GM12878 (cell line): ENCODE measurements at regions not wholly inside any gene's neighbourhood (a gene's known extent, or its start where the extent isn't known, plus 50 kb on each side); places are given as distances from the start of the nearest gene placed in this dataset.

ENCODE experiments used
- ATAC-seq: fragments of 200-7000 bp; cut with Tn5 transposase; 3 replicates; pipeline ENCODE4 v1.9.1; 2020; ENCODE audit warnings: mild to moderate bottlenecking, moderate library complexity
- BruUV-seq: library from RNA; stranded (reverse); fragments of 400-500 nt; replicated peaks from 2 replicates; lab custom pipeline; 2021; lab: Mats Ljungman, UMichigan
- CTCF ChIA-PET: fragments of 300-600 bp; sonication (Branson Sonifier 250); formaldehyde crosslinking; extraction: SDS; loops from one replicate; lab custom pipeline; 2021; ENCODE audit warnings: inconsistent platforms; lab: Yijun Ruan, JAX
- POLR2A ChIA-PET: fragments of 350-600 bp; formaldehyde crosslinking; extraction: SDS; loops from one replicate; lab custom pipeline; 2021; ENCODE audit warnings: inconsistent platforms; lab: Charles Lee
- RAD21 ChIA-PET: fragments of 300-600 bp; sonication (Branson Sonifier 250); formaldehyde crosslinking; loops from one replicate; lab custom pipeline; 2023; ENCODE audit warnings: antibody characterized with exemption; ENCODE audit not compliant: unreplicated experiment; lab: Charles Lee
- SMC1A ChIA-PET: fragments of 300-600 bp; sonication (Branson Sonifier 250); formaldehyde crosslinking; loops from one replicate; lab custom pipeline; 2023; ENCODE audit not compliant: unreplicated experiment, uncharacterized antibody; lab: Charles Lee
- DNase-seq: peaks from one replicate; pipeline ENCODE4 v3.0.0-alpha.2; 2011; ENCODE audit warnings: low read depth, low spot score
- FAIRE-seq: peaks from 3 replicates; lab custom pipeline; 2011; peaks lifted over from hg19 to GRCh38; lab: Jason Lieb, UNC
- H2AFZ ChIP-seq: 2 replicates; pipeline ENCODE4 v1.6.0; 2011; ENCODE audit warnings: low read depth, low read length, control low read depth; ENCODE audit not compliant: control insufficient read depth
- H3K27ac ChIP-seq: 2 replicates; pipeline ENCODE4 v1.5.1; 2011; ENCODE audit warnings: control low read depth; ENCODE audit not compliant: control insufficient read depth, insufficient read depth
- H3K27me3 ChIP-seq, 2 experiments: replicated peaks in 1 of 2; 2 replicates each; pipeline versions ENCODE4 v1.6.0 to v1.6.1; 2011; ENCODE audit warnings: low read length in 1 of 2; ENCODE audit not compliant: control insufficient read depth in 2 of 2, insufficient read depth in 2 of 2
- H3K36me3 ChIP-seq, 2 experiments: 2 replicates each; pipeline ENCODE4 v1.5.1; 2011; ENCODE audit warnings: low read length in 1 of 2; ENCODE audit not compliant: control insufficient read depth in 2 of 2, insufficient read depth in 2 of 2
- H3K4me1 ChIP-seq: 2 replicates; pipeline ENCODE4 v1.6.1; 2011; ENCODE audit warnings: mild to moderate bottlenecking, low read length, moderate library complexity, mixed read lengths; ENCODE audit not compliant: control insufficient read depth, insufficient read depth
- H3K4me2 ChIP-seq: 2 replicates; pipeline ENCODE4 v1.6.0; 2011; ENCODE audit warnings: control low read depth; ENCODE audit not compliant: control insufficient read depth, insufficient read depth
- H3K4me3 ChIP-seq: fragments of 200-600 bp; sonication (generic); 2 replicates; pipeline ENCODE4 v1.5.1; 2016
- H3K79me2 ChIP-seq: 2 replicates; pipeline ENCODE4 v1.6.0; 2011; ENCODE audit warnings: low read length; ENCODE audit not compliant: control insufficient read depth, insufficient read depth
- H3K9ac ChIP-seq: 2 replicates; pipeline ENCODE4 v1.8.0; 2011; ENCODE audit warnings: low read length, control low read depth, mixed read lengths; ENCODE audit not compliant: control insufficient read depth, insufficient read depth
- H3K9me3 ChIP-seq: replicated peaks from 3 replicates; pipeline ENCODE4 v1.5.1; 2011; ENCODE audit warnings: mild to moderate bottlenecking, low read length; ENCODE audit not compliant: control insufficient read depth, insufficient read depth
- H4K20me1 ChIP-seq: 2 replicates; pipeline ENCODE4 v1.6.0; 2011; ENCODE audit not compliant: control insufficient read depth, insufficient read depth
- ATF7 ChIP-seq: fragments of 450-650 bp; IDR thresholded peaks from 2 replicates; pipeline ENCODE4 v1.6.1; 2016; ENCODE audit warnings: low read depth, mild to moderate bottlenecking
- E4F1 ChIP-seq: fragments of 450-650 bp; IDR thresholded peaks from 2 replicates; pipeline ENCODE4 v1.6.1; 2018; ENCODE audit warnings: borderline replicate concordance, mild to moderate bottlenecking; ENCODE audit not compliant: partially characterized antibody
- ESRRA ChIP-seq: IDR thresholded peaks from 2 replicates; pipeline ENCODE4 v1.6.1; 2012; ENCODE audit warnings: mild to moderate bottlenecking, low read length, improper control_type of control experiment
- FOS ChIP-seq: IDR thresholded peaks from 3 replicates; pipeline ENCODE4 v1.6.1; 2011; ENCODE audit warnings: borderline replicate concordance; ENCODE audit not compliant: insufficient read length; ENCODE audit errors: extremely low read depth
- HDAC2 ChIP-seq: fragments of 200-600 bp; sonication (generic); IDR thresholded peaks from 2 replicates; pipeline ENCODE4 v1.6.1; 2017
- IKZF2 ChIP-seq, 2 experiments: fragments of 450-650 bp; IDR thresholded peaks; 2 replicates each; pipeline ENCODE4 v1.6.1; 2017; ENCODE audit warnings: mild to moderate bottlenecking in 2 of 2, moderate library complexity in 2 of 2
- JUNB ChIP-seq: IDR thresholded peaks from 2 replicates; pipeline ENCODE4 v1.6.1; 2016; ENCODE audit warnings: antibody characterized with exemption, mild to moderate bottlenecking
- RAD21 ChIP-seq: IDR thresholded peaks from 2 replicates; pipeline ENCODE4 v1.6.1; 2011; ENCODE audit warnings: mild to moderate bottlenecking, low read depth, low read length, moderate library complexity; ENCODE audit not compliant: insufficient read depth
- RFX5 ChIP-seq: IDR thresholded peaks from 2 replicates; pipeline ENCODE4 v1.6.1; 2011; ENCODE audit warnings: low read depth, low read length, improper control_type of control experiment
- TAF1 ChIP-seq: IDR thresholded peaks from 2 replicates; pipeline ENCODE4 v1.6.1; 2011; ENCODE audit warnings: mild to moderate bottlenecking, low read depth, low read length, borderline replicate concordance
- TCF12 ChIP-seq: IDR thresholded peaks from 2 replicates; pipeline ENCODE4 v1.6.1; 2011; ENCODE audit warnings: low read depth, mild to moderate bottlenecking, low read length
- YBX1 ChIP-seq: fragments of 450-650 bp; IDR thresholded peaks from 2 replicates; pipeline ENCODE4 v1.6.1; 2016; ENCODE audit warnings: antibody characterized with exemption
- ZNF207 ChIP-seq: fragments of 450-650 bp; IDR thresholded peaks from 2 replicates; pipeline ENCODE4 v1.6.1; 2014; ENCODE audit warnings: antibody characterized with exemption, mild to moderate bottlenecking, borderline replicate concordance
- ZSCAN29 ChIP-seq: fragments of 450-650 bp; IDR thresholded peaks from 2 replicates; pipeline ENCODE4 v1.6.1; 2017; ENCODE audit warnings: mild to moderate bottlenecking, moderate library complexity
- WGBS: methylation state at CpG from one replicate; pipeline ENCODE4 v1.1.6; 2016; ENCODE audit warnings: low lambda C conversion rate; ENCODE audit not compliant: insufficient replicate concordance, insufficient coverage; ENCODE audit errors: missing lambda C conversion rate; 5-methylcytosine and 5-hydroxymethylcytosine counted together
- in situ Hi-C: fragments of 300-500 bp; cut with MboI; formaldehyde crosslinking; loops from 9 replicates; pipeline ENCODE4 v1.14.3; 2018; ENCODE audit warnings: mixed read lengths
- intact Hi-C: fragments of 100-400 bp; cut with micrococcal nuclease; formaldehyde crosslinking; loops from one replicate; pipeline ENCODE4 v1.14.2; 2022; ENCODE audit not compliant: unreplicated experiment

- Histone ChIP-seq H3K79me2 (no peaks in the 10 kb centered on the region), H3K9ac (no peak overlapping the region), H3K36me3 (no peaks in the 10 kb centered on the region), H3K4me2 (no peak overlapping the region)
- 50% methylated on average over 2 of the region's 2 CpGs for WGBS
- intact Hi-C loops: no loop called here
- RAD21 ChIA-PET: no interaction called here
- FAIRE-seq: no peak
- TF ChIP-seq ZSCAN29 (no peak), RAD21 (no peak), ZNF207 (no peak), YBX1 (no peak), RFX5 (no peak), E4F1 (no peak), ESRRA (no peak), ATF7 (no peak), TCF12 (no peak), IKZF2 (IDR thresholded peaks at IDR 0.05) (no peak), HDAC2 (no peak), JUNB (no peak), FOS (no peak), TAF1 (no peak)
- TF ChIP-seq, all 136 proteins: peak for 0
- Histone ChIP-seq H3K4me3 (no peak overlapping the region), H3K9me3 (no peaks in the 10 kb centered on the region), H2AFZ (no peak overlapping the region), H3K27me3 (no peaks in the 10 kb centered on the region), H3K4me1 (no peaks in the 10 kb centered on the region), H3K27ac (no peak overlapping the region), H4K20me1 (no peaks in the 10 kb centered on the region)
- in situ Hi-C loops: no loop called here
- ATAC-seq: no peak
- ChIA-PET SMC1A (no interaction called here), POLR2A (no interaction called here), CTCF (no interaction called here)
- BruUV-seq: no TSS peak
- no peak for DNase-seq
Measured at GRCh38 chr3:18790384-18790783, 357.9 kb upstream of the KCNH8 start.
